ENCODE measurements at regions not wholly inside any gene's neighbourhood (a gene's known extent, or its start where the extent isn't known, plus 50 kb on each side); places are given as distances from the start of the nearest gene placed in this dataset.

GRCh38 chr7:33760146-33760545 lies 145.2 kb upstream of the BMPER start:
- no peak for DNase-seq

- no peak for DNase-seq
Measured at GRCh38 chr7:33760834-33761233, 144.5 kb upstream of the BMPER start.

- no peak for DNase-seq
Measured at GRCh38 chr7:33761449-33762080, 143.8 kb upstream of the BMPER start.

GRCh38 chr7:33762151-33762910 lies 143.0 kb upstream of the BMPER start:
- no peak for DNase-seq

GRCh38 chr7:33762911-33763306 lies 142.4 kb upstream of the BMPER start:
- DNase-seq: no peak

GRCh38 chr7:33764752-33765451 lies 140.4 kb upstream of the BMPER start:
- no peak for DNase-seq

- DNase-seq: no peak
Measured at GRCh38 chr7:33766405-33766804, 138.9 kb upstream of the BMPER start.

- DNase-seq: no peak
Measured at GRCh38 chr7:33769930-33770329, 135.4 kb upstream of the BMPER start.

GRCh38 chr7:33770576-33770975 lies 134.8 kb upstream of the BMPER start:
- no peak for DNase-seq

- DNase-seq: no peak
Measured at GRCh38 chr7:33771422-33771821, 133.9 kb upstream of the BMPER start.

- no peak for DNase-seq
Measured at GRCh38 chr7:33773053-33773452, 132.3 kb upstream of the BMPER start.

GRCh38 chr7:33774762-33775523 lies 130.4 kb upstream of the BMPER start:
- peak; percentile 17 for DNase-seq

GRCh38 chr7:33775790-33776189 lies 129.5 kb upstream of the BMPER start:
- DNase-seq: no peak

- DNase-seq: no peak
Measured at GRCh38 chr7:33776788-33777187, 128.6 kb upstream of the BMPER start.

- DNase-seq: no peak
Measured at GRCh38 chr7:33778195-33778594, 127.1 kb upstream of the BMPER start.

GRCh38 chr7:33779216-33779615 lies 126.1 kb upstream of the BMPER start:
- no peak for DNase-seq

GRCh38 chr7:33781167-33781566 lies 124.2 kb upstream of the BMPER start:
- DNase-seq: no peak

- DNase-seq: no peak
Measured at GRCh38 chr7:33781796-33782195, 123.5 kb upstream of the BMPER start.

GRCh38 chr7:33784000-33784399 lies 121.3 kb upstream of the BMPER start:
- DNase-seq: no peak

- DNase-seq: no peak
Measured at GRCh38 chr7:33788531-33788930, 116.8 kb upstream of the BMPER start.

- DNase-seq: no peak
Measured at GRCh38 chr7:33789871-33790630, 115.3 kb upstream of the BMPER start.

GRCh38 chr7:33790746-33791145 lies 114.6 kb upstream of the BMPER start:
- DNase-seq: no peak

GRCh38 chr7:33792041-33792440 lies 113.3 kb upstream of the BMPER start:
- no peak for DNase-seq
